HG03159 (cell line): ENCODE measurements at regions not wholly inside any gene's neighbourhood (a gene's known extent, or its start where the extent isn't known, plus 50 kb on each side); places are given as distances from the start of the nearest gene placed in this dataset.
A peak's percentile ranks its signal among the peaks of the same experiment; 100 is the strongest.

Experiments used
- ATAC-seq: cut with Tn5 transposase; IDR thresholded peaks from one replicate; pipeline ENCODE4 v1.9.1; 2021; ENCODE audit warnings: mild to moderate bottlenecking, moderate library complexity; ENCODE audit not compliant: unreplicated experiment

DNA sequence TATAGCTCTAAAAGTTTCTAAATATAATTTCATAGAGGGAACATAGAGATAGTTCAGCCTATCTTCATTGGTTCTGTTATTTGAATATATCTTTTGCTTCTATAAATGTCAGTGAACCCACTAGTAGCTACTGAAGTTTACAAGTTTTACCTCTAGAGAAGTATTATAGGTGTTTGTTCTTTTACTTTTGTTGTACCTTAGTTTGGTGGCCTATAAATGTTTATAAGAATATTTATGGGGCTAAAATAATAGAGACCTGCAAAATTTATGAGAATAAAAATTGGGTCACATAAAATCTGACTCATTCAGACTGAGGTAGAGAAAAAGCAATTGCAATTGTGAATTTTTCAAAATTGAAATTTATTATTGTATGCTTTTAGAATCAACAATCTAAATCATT, 162.6 kb downstream of the SERPINI1 start:
- ATAC-seq = no peak

DNA sequence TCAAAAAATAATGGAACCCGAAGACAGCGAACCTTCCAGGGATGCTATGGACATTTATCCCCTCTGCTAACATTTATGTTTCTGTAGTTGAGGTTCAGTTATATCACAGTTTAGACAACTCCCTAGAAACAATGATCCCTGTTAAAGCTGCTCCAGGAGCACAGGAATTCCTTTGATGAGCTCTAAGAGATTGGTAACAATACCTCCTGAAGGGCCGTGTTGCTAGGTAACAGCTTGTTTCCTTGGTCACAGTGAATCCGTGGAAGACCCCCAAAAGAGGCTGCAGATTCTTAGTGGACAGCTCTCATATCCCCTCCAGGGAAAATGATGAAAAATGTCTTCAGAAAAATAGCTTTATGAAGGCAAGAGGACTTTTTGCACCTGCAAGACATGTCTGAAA, 160.2 kb downstream of the SERPINI1 start:
- ATAC-seq = no peak

DNA sequence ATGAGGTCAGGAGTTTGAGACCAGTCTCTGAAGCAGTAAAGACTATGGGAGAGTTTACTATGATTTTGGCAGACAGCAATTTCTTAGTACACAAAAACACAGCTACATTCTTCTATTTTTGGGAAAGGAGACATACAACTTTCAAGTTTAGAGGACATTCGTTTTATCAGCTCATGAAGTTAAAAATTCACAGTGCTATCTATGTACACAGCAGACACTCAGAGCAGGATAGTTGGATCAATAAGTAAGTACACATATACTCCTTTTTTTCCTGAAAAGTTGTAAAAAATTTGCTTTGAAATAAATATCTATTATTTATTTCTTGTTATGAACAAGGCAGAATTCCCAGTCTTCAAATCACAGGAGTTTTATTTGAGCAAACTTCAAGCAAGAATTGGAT, 159.7 kb downstream of the SERPINI1 start:
- no peak for ATAC-seq

DNA sequence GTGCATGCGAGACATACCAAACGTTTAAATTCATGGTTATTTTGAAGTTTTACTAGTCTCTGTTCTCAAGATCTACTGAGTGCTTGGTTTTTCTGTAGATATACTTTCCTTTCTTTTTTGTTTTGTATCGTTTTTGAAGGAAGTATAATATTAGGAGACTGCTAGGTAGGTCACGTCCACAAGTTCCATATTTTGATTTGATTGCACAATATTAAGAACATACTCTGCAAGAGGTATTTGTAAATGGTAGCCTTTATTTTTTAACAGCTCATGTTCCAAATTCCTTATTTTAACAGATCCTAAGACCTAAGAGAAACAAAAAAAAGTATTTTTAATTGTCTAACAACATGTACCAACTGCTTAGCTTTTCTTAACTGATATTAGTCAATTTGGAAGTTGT, 156.7 kb downstream of the SERPINI1 start:
- no peak for ATAC-seq

DNA sequence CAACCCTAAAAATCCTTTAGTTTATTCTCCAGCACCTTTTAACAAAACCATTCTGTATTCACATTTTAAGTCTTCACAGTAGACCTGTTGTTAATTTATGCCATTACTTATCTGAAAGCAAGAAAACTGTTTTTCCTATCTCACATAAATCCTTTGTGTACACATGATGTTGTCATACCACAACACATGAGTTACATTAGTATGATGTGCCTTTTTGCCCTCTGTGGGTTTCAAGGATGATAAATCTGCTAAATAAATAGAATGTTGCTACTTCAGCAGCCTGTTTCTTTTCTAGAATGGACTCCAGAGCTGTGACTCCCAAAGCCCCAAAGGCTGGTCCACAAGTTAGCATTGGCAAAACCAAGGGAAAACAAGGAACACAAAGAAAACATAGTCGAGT, 151.6 kb downstream of the SERPINI1 start:
- no peak for ATAC-seq

DNA sequence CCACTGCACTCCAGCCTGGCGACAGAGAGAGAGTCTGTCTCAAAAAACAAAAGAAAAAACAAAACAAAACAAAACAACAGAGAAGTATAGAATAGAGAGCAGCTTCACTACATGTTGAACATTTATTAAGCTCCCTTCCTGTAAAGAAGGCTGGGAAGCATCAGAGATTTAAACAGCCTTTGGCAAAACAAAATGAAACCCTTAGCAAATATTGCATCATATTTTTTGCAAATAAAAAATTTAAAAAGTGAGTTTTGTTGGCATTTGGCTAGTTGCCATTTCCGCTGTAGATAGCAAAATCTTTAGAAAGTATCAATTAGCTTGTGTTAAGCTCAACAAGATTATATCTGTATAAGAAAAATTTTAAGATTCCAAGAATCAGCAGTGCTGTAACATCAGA, 151.2 kb downstream of the SERPINI1 start:
- no peak for ATAC-seq

DNA sequence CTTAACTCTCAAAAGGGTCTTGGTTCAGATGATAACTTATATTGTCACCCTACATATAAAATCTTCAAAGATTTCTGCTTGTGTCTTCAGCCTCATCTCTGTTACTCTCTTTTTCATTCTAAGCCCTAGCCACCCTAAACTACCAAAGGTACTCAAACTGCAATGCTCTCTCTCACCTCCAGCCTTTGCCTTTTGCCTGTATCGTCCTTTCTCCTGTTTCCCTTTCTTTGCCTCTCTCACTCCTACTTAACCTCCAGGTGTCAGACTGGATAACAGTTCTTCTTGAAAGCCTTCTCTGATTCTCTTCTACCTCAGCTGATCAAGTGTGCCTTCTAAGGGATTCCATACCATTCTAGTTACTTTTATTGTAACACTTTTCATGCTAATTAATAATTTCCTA, 149.8 kb downstream of the SERPINI1 start:
- no peak for ATAC-seq

DNA sequence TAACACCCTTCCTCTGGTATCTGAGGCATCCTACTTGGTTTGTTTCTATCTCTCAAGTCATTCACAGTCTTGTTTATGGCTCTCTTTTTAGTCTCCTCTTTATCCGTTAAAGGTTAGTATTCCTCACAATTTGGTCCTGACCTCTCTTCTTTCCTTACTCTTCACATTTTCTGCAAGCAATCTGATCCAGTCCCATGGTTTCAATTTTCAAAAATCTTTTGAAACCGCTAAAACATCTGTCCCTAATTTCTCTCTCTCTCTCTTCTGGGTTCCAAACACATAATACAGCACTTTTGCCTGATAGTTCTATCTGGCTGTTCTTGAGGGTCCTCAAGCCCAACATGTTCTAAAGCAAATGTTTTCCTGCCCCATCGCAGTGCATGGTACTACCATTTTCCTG, 149.0 kb downstream of the SERPINI1 start:
- no peak for ATAC-seq

DNA sequence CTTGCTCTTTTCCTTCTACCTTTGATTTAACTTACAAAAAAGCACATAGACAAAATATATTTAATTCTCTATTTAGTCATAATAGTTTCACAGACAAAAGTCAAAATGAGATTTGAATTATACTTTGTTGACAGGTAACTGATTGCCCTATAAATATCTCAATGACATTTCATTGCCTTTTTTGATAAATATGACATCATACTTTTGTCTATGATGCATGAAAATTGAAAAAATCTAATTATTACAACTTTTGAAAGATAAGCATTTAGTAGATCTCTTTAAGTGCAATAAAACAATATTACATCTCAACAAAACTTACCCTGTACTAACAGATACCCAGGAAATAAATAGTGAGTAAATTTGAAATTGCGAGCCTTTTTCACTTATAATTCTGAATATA, 147.9 kb downstream of the SERPINI1 start:
- no peak for ATAC-seq

DNA sequence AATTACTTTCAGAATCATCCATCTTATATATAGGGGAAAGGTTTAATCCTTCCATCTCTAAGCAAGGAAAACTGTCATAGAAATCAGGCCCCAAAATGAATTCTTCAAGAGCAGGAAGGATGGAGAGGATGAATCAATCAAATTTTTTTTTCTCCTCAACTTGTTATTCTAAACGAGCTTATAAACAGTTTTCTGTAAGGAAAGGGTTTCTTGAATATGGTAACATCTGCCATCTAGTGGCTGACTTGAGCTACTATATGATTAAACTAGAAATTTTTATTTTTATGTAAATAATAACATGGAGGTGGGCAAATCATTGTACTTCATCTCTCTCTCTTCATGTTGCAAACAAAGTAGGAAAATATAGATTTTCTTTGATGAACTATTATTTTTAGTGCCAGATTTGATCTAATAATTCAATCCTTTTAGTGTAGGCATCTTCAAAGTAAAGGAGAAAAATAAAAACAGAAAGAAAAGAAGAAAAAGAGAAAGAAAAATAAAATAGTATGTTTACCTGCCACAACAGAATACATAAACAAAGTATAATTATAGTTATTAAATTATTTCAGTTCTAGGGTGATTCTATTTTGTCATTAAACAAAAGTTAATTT, 146.6 kb downstream of the SERPINI1 start:
- ATAC-seq = peak; percentile 90

DNA sequence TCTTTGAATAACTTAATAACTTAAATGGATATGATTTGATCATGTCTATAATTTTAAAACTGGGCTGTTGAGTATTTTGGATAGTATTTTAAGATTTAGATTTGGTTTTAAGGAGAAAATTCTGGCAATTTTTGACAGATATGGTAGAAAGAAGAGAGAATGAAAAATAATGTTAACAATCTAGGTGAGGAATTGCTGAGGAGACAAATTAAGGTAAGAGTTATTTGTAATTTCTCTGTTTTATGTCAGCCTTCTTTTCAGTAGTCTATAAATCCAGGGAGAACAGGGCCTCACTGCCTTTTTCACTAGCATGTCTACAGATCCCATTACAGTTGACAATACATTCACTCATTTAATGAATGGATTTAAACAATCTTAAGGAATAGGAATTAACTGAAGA, 144.7 kb downstream of the SERPINI1 start:
- no peak for ATAC-seq

DNA sequence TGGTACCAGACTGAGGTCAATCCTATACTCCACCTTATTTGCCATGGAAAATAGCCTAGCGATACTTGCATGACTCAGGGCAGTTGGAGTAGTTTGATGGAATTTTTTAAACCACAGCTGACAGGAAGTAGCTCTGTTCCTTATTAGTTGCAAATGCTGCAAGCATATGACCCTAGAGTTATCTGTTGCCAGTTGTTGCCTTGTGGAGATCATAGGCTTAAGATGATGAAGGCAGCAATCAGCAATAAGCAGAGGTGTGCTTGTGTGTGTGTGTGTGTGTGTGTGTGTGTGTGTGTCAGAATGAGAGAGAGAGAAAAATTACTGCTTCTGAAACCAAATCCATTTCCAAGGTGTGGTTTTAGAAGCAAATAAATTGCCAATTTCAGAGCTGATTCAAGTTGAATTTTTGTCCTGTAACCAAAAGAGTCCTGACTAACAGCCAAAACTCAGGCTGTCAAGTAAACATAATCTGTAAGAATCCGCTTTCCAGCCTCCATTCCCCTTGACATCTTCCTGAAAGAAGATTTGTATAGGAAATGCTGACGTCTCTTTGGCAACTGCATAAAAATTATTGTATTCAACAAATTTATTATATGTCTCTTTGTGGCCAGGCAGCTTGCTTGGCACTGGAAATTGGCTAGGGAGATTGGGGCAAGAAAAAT, 141.2 kb downstream of the SERPINI1 start:
- ATAC-seq = no peak
